SK-N-SH treated with all-trans-retinoic acid at 6 μM for 48 hours (cell line): ENCODE measurements at regions not wholly inside any gene's neighbourhood (a gene's known extent, or its start where the extent isn't known, plus 50 kb on each side); places are given as distances from the start of the nearest gene placed in this dataset.

ENCODE experiments used
- ATAC-seq: fragments of 200-7000 bp; cut with Tn5 transposase; 3 replicates; pipeline ENCODE4 v1.9.1; 2020; ENCODE audit warnings: mild to moderate bottlenecking, moderate library complexity
- ARNTL ChIP-seq: fragments of 450-650 bp; formaldehyde crosslinking; IDR thresholded peaks from 2 replicates; pipeline ENCODE4 v1.5.0; 2020; ENCODE audit warnings: low read depth, mild to moderate bottlenecking, moderate library complexity, borderline replicate concordance
- BACH2 ChIP-seq: fragments of 250-450 bp; sonication (Bioruptor Pico); IDR thresholded peaks from 2 replicates; pipeline ENCODE4 v1.9.0; 2021; ENCODE audit warnings: mild to moderate bottlenecking, borderline replicate concordance
- ESRRG ChIP-seq: fragments of 250-450 bp; sonication (Bioruptor Pico); IDR thresholded peaks from 2 replicates; pipeline ENCODE4 v1.6.1; 2021; ENCODE audit warnings: mild to moderate bottlenecking
- GLIS3 ChIP-seq: fragments of 250-450 bp; sonication (Bioruptor Pico); IDR thresholded peaks from 2 replicates; pipeline ENCODE4 v1.5.0; 2020; ENCODE audit warnings: mild to moderate bottlenecking, moderate library complexity
- ISL1 ChIP-seq: fragments of 250-450 bp; sonication (Bioruptor Pico); IDR thresholded peaks from 2 replicates; pipeline ENCODE4 v2.1.2; 2022; ENCODE audit warnings: mild to moderate bottlenecking, moderate library complexity
- OSR1 ChIP-seq: fragments of 250-450 bp; sonication (Bioruptor Pico); IDR thresholded peaks from 2 replicates; pipeline ENCODE4 v1.8.0; 2022; ENCODE audit warnings: moderate library complexity, mild to moderate bottlenecking, inconsistent platforms
- PPARA ChIP-seq: fragments of 250-450 bp; sonication (Bioruptor Pico); IDR thresholded peaks from 2 replicates; pipeline ENCODE4 v1.5.0; 2020; ENCODE audit warnings: mild to moderate bottlenecking, borderline replicate concordance
- RARB ChIP-seq: fragments of 250-450 bp; sonication (Bioruptor Pico); IDR thresholded peaks from 2 replicates; pipeline ENCODE4 v1.8.0; 2021; ENCODE audit warnings: mild to moderate bottlenecking, moderate library complexity
- TCF4 ChIP-seq: fragments of 250-450 bp; sonication (Bioruptor Pico); IDR thresholded peaks from 2 replicates; pipeline ENCODE4 v1.8.0; 2021; ENCODE audit warnings: mild to moderate bottlenecking, moderate library complexity, borderline replicate concordance
- TOX ChIP-seq: fragments of 250-450 bp; sonication (Bioruptor Pico); IDR thresholded peaks from 2 replicates; pipeline ENCODE4 v1.8.0; 2021; ENCODE audit warnings: mild to moderate bottlenecking, moderate library complexity, borderline replicate concordance
- ZC3H10 ChIP-seq: fragments of 250-450 bp; sonication (Bioruptor Pico); IDR thresholded peaks from 2 replicates; pipeline ENCODE4 v1.5.1; 2021; ENCODE audit warnings: mild to moderate bottlenecking, moderate library complexity
- ZFP3 ChIP-seq: fragments of 250-450 bp; sonication (Bioruptor Pico); IDR thresholded peaks from 2 replicates; pipeline ENCODE4 v1.5.0; 2020; ENCODE audit warnings: mild to moderate bottlenecking, moderate library complexity
- ZNF565 ChIP-seq: fragments of 450-650 bp; formaldehyde crosslinking; conservative IDR thresholded peaks from 2 replicates; pipeline ENCODE4 v1.5.0; 2020; ENCODE audit warnings: low read depth, mild to moderate bottlenecking, moderate library complexity
- ZNF70 ChIP-seq: fragments of 450-650 bp; formaldehyde crosslinking; IDR thresholded peaks from 2 replicates; pipeline ENCODE4 v1.5.0; 2020; ENCODE audit warnings: mild to moderate bottlenecking, moderate library complexity
- ZNF8 ChIP-seq: fragments of 450-650 bp; formaldehyde crosslinking; IDR thresholded peaks from 2 replicates; pipeline ENCODE4 v1.5.0; 2020; ENCODE audit warnings: mild to moderate bottlenecking, moderate library complexity
- TF ChIP-seq, protein P1 (sequence below): fragments of 250-450 bp; sonication (Bioruptor Pico); IDR thresholded peaks from 2 replicates; pipeline ENCODE4 v1.5.1; 2020; ENCODE audit warnings: low read depth, mild to moderate bottlenecking, moderate library complexity
- TF ChIP-seq, protein P2 (sequence below): fragments of 250-450 bp; sonication (Bioruptor Pico); IDR thresholded peaks from 2 replicates; pipeline ENCODE4 v1.5.1; 2021; ENCODE audit warnings: mild to moderate bottlenecking, moderate library complexity
- TF ChIP-seq, protein P3 (sequence below): fragments of 250-450 bp; sonication (Bioruptor Pico); IDR thresholded peaks from 2 replicates; pipeline ENCODE4 v1.8.0; 2021; ENCODE audit warnings: low read depth, mild to moderate bottlenecking, moderate library complexity, borderline replicate concordance
- TF ChIP-seq, protein P4 (sequence below): fragments of 250-450 bp; sonication (Bioruptor Pico); IDR thresholded peaks from 2 replicates; pipeline ENCODE4 v1.8.0; 2020; ENCODE audit warnings: mild to moderate bottlenecking, moderate library complexity, borderline replicate concordance

DNA sequence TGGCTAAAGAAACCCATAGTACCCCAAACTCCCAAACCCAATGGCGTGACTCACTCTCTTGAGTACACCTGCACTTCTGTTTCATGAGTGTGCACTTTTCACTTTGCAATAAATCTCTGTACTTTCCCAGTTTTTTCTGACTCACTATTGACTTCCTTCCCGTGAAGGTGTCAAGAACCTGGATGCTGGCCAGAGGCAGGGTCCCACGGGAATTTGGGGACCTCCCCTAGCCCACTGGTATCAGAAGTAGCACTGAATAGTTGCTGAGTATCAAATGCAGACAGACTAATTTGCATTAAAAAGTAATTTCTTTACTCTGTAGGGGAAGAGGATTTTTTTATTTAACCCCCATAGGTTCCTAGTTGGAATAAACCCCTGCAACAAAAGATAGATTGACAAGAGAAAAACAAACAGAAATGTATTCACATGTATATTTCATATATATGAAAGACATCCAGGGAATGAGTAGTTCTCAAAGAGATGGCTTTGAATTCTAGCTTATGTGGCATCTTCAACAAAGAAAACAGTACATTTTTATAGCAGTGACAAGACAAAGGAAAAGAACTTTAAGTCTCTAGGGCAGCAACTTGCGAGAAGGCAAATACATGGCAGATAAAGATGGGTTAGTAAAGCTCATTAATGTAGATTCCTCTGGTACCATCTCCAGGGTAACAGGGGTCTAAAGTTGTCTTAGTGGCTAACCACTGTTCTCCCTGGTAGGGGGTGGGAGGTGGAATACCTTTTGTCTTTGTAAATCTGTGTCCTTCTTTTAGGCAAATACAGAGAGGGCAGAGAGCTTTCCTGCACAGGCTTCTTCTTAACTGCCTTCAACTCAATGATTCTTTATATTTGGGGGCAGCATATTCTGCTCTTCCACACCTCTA is 385.5 kb upstream of the PDZRN3 start:
- TF ChIP-seq, protein P1, sequence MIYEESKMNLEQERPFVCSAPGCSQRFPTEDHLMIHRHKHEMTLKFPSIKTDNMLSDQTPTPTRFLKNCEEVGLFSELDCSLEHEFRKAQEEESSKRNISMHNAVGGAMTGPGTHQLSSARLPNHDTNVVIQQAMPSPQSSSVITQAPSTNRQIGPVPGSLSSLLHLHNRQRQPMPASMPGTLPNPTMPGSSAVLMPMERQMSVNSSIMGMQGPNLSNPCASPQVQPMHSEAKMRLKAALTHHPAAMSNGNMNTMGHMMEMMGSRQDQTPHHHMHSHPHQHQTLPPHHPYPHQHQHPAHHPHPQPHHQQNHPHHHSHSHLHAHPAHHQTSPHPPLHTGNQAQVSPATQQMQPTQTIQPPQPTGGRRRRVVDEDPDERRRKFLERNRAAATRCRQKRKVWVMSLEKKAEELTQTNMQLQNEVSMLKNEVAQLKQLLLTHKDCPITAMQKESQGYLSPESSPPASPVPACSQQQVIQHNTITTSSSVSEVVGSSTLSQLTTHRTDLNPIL = no peak
- TF ChIP-seq OSR1 (no peak), ARNTL (no peak), ESRRG (CRISPR knock-in tag) (no peak), TCF4 (CRISPR knock-in tag) (no peak), ZNF8 (CRISPR knock-in tag) (no peak)
- ATAC-seq = no peak

DNA sequence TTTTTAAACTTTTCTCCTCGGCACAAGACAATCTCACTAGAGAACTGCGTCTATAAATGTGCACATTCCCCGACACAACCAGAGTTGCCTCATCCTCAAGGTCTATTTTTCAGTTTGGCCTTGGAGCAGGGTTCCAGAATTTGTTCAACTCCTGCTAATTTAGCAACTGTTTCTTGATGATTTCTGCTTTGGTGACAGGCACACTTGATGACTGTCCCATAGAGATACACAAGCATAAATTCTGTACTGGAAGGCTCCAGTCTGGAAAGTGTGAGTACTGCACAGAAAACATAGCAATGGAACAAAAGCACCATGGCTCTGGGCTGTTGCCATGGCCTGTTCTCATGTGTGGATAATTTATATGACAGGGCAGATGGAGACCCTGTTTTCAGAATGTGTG is 379.6 kb upstream of the PDZRN3 start:
- no peak for TF ChIP-seq PPARA (CRISPR knock-in tag)
- TF ChIP-seq ZNF8 (CRISPR knock-in tag) = no peak
- TF ChIP-seq ZNF565 (CRISPR knock-in tag) = no peak
- TF ChIP-seq ZC3H10 (CRISPR knock-in tag) = no peak
- no peak for TF ChIP-seq OSR1
- TF ChIP-seq, protein P2, sequence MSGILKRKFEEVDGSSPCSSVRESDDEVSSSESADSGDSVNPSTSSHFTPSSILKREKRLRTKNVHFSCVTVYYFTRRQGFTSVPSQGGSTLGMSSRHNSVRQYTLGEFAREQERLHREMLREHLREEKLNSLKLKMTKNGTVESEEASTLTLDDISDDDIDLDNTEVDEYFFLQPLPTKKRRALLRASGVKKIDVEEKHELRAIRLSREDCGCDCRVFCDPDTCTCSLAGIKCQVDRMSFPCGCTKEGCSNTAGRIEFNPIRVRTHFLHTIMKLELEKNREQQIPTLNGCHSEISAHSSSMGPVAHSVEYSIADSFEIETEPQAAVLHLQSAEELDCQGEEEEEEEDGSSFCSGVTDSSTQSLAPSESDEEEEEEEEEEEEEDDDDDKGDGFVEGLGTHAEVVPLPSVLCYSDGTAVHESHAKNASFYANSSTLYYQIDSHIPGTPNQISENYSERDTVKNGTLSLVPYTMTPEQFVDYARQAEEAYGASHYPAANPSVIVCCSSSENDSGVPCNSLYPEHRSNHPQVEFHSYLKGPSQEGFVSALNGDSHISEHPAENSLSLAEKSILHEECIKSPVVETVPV (CRISPR knock-in tag) = no peak
- TF ChIP-seq ESRRG (CRISPR knock-in tag) = no peak
- ATAC-seq = no peak

DNA sequence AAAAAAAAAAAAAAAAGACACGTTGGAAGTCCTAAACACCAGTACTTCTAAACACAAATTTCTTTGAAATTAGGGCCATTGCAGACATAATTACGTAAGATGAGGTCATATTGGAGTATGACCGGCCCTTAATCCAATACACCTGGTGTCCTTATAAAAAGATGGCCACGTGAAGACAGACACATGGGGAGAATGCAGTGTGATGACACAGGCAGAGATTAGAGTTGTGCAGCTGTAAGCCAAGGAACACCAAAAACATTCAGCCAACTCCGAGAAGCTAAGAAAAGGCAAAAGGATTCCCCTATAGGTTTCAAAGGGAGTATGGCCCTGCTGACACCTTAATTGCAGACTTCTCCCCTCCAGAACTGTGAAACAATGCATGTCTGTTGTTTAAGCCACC is 379.0 kb upstream of the PDZRN3 start:
- ATAC-seq = no peak
- TF ChIP-seq BACH2 (no peak), TCF4 (CRISPR knock-in tag) (no peak), ZFP3 (CRISPR knock-in tag) (no peak), ISL1 (CRISPR knock-in tag) (no peak)

DNA sequence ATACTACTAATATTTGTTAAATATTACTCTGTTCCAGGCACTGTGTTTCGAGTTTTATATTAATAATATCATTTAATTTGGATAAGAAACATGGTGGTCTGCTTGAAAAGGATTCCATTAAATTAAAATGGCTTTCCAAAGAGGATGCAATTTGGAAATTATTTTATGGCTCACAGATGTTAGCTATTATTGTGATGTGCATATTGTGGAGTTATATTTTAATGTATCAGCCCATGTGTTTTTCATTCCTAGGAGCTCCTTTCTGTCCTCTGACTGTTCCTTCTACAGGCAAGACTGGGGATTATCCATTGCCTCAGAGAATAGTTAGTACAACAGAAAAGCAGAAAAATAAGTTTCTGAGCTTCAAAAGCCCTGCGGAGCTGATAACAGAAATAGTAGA is 376.7 kb upstream of the PDZRN3 start:
- ATAC-seq = no peak
- TF ChIP-seq OSR1 (no peak), ZFP3 (CRISPR knock-in tag) (no peak), TCF4 (CRISPR knock-in tag) (peak; percentile 73; the same call in 1 of the 2 replicates), RARB (CRISPR knock-in tag) (no peak), GLIS3 (no peak)

DNA sequence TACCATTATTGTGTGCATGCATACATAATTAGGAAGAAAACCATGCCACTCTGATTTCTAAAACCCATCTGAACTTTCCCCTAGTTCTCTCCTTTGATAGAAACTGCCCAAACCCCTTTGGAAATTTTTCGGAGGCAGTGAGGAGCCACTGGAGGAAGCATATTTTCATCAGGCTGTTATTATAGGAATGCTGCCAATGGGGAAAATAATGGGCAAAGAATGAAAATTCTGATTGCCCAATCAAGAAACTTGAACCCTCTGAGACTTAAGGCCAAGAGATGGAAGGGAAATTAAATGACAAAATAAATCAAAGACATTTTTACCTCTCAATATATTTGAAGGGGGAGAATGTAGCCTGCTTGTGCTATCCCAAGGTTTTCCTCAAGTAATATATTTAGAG is 376.0 kb upstream of the PDZRN3 start:
- TF ChIP-seq, protein P3, sequence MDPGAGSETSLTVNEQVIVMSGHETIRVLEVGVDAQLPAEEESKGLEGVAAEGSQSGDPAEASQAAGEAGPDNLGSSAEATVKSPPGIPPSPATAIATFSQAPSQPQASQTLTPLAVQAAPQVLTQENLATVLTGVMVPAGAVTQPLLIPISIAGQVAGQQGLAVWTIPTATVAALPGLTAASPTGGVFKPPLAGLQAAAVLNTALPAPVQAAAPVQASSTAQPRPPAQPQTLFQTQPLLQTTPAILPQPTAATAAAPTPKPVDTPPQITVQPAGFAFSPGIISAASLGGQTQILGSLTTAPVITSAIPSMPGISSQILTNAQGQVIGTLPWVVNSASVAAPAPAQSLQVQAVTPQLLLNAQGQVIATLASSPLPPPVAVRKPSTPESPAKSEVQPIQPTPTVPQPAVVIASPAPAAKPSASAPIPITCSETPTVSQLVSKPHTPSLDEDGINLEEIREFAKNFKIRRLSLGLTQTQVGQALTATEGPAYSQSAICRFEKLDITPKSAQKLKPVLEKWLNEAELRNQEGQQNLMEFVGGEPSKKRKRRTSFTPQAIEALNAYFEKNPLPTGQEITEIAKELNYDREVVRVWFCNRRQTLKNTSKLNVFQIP (CRISPR knock-in tag) = no peak
- no peak for TF ChIP-seq TOX (CRISPR knock-in tag)
- no peak for TF ChIP-seq OSR1
- TF ChIP-seq, protein P1 = no peak
- no peak for TF ChIP-seq PPARA (CRISPR knock-in tag)
- no peak for TF ChIP-seq ZNF70 (CRISPR knock-in tag)
- no peak for TF ChIP-seq ISL1 (CRISPR knock-in tag)
- no peak for TF ChIP-seq ZNF8 (CRISPR knock-in tag)
- no peak for TF ChIP-seq RARB (CRISPR knock-in tag)
- TF ChIP-seq ARNTL = no peak
- TF ChIP-seq, protein P4, sequence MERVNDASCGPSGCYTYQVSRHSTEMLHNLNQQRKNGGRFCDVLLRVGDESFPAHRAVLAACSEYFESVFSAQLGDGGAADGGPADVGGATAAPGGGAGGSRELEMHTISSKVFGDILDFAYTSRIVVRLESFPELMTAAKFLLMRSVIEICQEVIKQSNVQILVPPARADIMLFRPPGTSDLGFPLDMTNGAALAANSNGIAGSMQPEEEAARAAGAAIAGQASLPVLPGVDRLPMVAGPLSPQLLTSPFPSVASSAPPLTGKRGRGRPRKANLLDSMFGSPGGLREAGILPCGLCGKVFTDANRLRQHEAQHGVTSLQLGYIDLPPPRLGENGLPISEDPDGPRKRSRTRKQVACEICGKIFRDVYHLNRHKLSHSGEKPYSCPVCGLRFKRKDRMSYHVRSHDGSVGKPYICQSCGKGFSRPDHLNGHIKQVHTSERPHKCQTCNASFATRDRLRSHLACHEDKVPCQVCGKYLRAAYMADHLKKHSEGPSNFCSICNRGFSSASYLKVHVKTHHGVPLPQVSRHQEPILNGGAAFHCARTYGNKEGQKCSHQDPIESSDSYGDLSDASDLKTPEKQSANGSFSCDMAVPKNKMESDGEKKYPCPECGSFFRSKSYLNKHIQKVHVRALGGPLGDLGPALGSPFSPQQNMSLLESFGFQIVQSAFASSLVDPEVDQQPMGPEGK (CRISPR knock-in tag) = no peak
- TF ChIP-seq ZC3H10 (CRISPR knock-in tag) = no peak

More for the DNA sequence above, 376.0 kb upstream of the PDZRN3 start:
- ATAC-seq = no peak
